C4-2B (cell line): ENCODE measurements at regions not wholly inside any gene's neighbourhood (a gene's known extent, or its start where the extent isn't known, plus 50 kb on each side); places are given as distances from the start of the nearest gene placed in this dataset.
A peak's percentile ranks its signal among the peaks of the same experiment; 100 is the strongest.

Experiments used
- H3K27ac ChIP-seq: fragments of 450-650 bp; 2 replicates; pipeline ENCODE4 v1.5.1; 2017
- ZFX ChIP-seq: fragments of 450-650 bp; IDR thresholded peaks from 2 replicates; pipeline ENCODE4 v1.6.1; 2017
- TF ChIP-seq, protein P1 (sequence below): fragments of 450-650 bp; conservative IDR thresholded peaks from 2 replicates; pipeline ENCODE4 v1.5.1; 2017; ENCODE audit warnings: mild to moderate bottlenecking

DNA sequence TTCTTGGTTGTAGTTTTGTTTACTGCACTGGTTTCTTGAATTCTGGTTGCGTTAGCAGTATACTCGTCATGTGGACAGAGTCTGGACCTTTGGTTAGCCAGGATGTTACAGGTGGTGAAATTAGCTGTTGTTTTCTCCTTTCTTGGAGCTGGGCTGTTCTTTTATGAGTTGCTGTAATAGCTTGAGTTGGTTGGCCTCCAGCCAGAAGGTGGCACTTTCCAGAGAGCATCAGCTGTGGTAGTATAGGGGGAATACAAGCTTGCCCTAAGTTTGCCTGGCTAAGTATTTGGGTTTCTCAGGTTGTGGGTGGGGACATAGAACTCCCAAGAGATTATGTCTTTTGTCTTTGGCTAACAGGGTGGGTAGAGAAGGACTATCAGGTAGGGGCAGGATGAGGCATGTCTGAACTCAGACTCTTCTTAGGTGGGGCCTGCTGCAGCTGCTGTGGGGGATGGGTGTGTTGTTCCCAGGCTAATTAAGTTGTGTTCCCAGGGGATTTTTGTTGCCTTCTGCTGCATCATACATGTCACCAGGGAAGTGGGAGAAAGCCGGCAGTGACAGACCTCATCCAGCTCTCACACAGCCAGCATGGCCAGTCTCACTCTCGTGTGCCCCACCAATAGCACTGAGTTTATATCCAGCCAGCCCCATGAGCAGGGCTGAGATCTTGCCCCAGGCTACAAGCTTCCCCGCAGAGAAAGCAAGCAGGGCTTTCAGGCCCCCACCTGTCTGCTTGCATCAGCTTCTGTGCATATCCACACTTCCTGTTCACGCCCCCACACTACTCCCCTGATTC is 246.7 kb upstream of the TPK1 start:
- no peak overlapping the region for H3K27ac ChIP-seq
- TF ChIP-seq, protein P1, sequence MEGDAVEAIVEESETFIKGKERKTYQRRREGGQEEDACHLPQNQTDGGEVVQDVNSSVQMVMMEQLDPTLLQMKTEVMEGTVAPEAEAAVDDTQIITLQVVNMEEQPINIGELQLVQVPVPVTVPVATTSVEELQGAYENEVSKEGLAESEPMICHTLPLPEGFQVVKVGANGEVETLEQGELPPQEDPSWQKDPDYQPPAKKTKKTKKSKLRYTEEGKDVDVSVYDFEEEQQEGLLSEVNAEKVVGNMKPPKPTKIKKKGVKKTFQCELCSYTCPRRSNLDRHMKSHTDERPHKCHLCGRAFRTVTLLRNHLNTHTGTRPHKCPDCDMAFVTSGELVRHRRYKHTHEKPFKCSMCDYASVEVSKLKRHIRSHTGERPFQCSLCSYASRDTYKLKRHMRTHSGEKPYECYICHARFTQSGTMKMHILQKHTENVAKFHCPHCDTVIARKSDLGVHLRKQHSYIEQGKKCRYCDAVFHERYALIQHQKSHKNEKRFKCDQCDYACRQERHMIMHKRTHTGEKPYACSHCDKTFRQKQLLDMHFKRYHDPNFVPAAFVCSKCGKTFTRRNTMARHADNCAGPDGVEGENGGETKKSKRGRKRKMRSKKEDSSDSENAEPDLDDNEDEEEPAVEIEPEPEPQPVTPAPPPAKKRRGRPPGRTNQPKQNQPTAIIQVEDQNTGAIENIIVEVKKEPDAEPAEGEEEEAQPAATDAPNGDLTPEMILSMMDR: no peak
- no peak for TF ChIP-seq ZFX

DNA sequence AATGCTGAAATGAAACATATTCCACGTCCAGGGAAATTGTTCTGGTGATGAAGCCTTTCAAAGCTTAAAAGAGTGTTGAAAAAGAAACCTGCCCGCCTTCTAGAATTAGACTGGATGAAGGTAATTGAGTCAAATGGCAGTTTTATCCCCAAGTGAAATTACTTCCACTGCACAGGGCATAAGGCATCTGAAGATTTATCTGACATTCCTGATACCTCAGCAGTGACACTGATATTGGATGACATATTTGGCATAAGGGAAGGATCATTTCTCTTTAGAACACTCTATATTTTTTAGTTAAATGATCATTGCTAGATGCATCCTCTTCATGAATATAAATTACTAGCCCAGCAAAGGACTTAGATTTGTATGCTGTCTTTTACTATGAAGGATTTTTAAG is 229.6 kb upstream of the TPK1 start:
- TF ChIP-seq ZFX: no peak
- TF ChIP-seq, protein P1: no peak
- H3K27ac ChIP-seq: no peak overlapping the region

DNA sequence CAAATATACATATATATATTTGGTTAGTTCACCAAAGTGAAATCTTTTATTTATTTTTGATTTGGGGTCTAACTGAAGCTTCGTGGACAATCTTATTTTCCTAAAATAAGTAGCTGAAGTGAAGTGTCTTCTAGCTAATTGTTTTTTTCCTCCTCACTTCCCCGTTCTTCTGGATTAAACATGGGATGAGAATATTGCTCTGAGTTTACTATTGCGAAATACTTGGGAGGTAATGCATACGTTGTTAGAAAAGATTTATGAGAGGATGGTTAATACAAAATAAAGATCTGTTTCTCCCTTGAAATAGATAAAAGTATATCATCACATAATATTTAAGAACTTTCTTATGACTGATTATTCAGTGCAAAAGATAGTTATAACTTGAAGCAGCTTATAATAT is 228.3 kb upstream of the TPK1 start:
- H3K27ac ChIP-seq: no peak overlapping the region
- TF ChIP-seq, protein P1: no peak
- no peak for TF ChIP-seq ZFX

DNA sequence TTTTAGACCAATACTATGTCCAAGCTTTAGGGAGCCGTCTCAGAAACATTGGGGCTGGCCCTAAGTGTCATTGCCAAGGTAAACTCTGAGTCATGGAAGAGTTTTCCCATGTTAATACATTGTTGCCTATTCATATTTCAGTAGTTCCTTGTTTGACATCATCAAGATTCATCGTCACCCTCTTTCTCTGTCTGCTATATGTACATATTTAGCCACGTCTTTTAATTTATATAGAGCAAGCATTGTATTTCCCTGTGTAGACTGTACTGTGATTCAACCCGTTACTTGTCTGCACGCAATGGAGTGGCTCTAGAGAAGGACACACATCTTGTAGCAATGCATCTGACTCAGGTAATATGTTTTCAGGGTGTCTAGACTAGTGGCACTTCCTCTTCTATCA is 217.9 kb upstream of the TPK1 start:
- TF ChIP-seq, protein P1: no peak
- no peak for TF ChIP-seq ZFX
- no peak overlapping the region for H3K27ac ChIP-seq

DNA sequence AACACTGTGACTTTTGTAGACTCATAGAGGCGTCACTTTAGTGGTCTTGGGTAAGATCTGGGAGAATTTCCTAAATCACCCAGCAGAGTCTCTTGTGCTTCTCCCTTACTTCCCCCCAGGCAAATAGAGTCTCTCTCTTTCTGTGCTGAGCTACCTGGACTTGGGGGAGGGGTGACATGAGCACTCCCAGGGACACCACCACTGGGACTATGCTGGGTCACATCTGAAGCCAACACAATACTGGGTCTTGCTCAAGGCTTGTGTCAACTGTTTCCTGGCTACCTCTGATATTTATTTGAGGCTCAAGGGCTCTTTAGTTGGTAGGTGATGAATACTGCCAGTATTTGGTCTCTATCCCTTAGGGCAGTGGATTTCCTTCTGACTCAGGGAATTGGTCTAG is 214.6 kb upstream of the TPK1 start:
- H3K27ac ChIP-seq: no peak overlapping the region
- no peak for TF ChIP-seq ZFX
- TF ChIP-seq, protein P1: no peak

DNA sequence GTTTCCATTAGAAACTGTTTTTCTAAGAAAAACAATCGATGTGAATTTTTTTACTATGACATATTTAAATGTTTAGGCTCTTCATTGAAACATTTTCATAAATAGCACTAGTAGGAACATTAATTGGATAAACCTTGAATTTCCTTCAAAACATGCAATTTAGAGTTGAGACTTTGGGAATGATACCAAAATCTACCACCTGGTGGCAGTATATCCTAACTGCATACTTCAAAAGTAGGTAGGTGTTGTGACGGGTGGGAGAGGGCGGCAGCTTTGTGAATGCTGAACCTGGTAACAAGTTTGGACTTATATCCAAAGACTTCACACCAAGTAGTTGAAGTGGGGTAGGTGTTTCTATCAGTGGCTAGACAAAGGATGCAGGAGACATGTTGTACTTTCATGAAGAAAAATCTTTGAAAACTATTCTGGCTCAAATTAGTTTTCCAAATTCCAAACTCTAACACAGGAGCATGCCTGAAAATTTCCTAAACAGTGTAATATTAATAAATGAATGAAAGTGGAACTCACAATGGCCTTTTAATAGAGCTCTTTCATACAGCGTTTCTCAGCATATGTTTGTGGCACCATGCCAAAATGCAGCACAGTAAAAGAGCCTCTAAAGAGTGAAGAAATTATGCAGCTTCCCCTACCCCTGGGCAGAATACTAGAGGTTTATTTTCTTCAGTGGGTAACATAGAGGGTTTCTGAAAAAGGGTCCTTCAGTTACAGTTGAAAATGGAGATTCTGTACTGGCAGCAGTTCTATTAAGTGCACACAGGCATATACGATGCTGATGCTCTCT is 201.0 kb upstream of the TPK1 start:
- H3K27ac ChIP-seq: no peak overlapping the region
- TF ChIP-seq, protein P1: peak; percentile 96
- no peak for TF ChIP-seq ZFX

DNA sequence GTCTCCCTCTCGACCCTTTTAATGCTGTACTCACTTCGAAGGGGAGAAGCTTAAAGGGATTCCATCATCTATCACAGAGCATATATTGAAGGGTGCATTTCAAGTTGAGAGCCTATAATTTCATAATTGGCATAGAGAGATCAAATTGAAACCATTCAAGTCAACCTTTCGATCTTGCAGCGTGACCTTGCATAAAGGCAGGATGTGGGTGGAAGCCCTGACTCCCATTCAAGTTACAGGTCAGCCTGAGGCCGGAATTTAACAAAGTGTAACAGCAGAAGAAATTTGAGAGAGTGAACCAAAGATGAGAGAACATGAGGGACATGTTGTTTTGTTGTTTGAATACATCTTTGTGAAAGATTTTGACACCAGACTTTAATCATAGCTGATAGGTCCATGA is 195.3 kb upstream of the TPK1 start:
- TF ChIP-seq ZFX: no peak
- TF ChIP-seq, protein P1: no peak

More for the DNA sequence above, 195.3 kb upstream of the TPK1 start:
- H3K27ac ChIP-seq: no peak overlapping the region
